Parathyroid adenoma (tissue), 2 donors: ENCODE measurements at regions not wholly inside any gene's neighbourhood (a gene's known extent, or its start where the extent isn't known, plus 50 kb on each side); places are given as distances from the start of the nearest gene placed in this dataset.

Source experiments
- H2AFZ ChIP-seq: fragments of 300-600 bp; sonication (generic); one replicate; pipeline ENCODE4 v1.7.0; 2017; ENCODE audit warnings: antibody characterized with exemption, mild to moderate bottlenecking
- H3K27ac ChIP-seq: fragments of 300-600 bp; sonication (generic); one replicate; pipeline ENCODE4 v1.7.0; 2017
- H3K27me3 ChIP-seq: fragments of 300-600 bp; sonication (generic); one replicate; pipeline ENCODE4 v1.7.0; 2017; ENCODE audit warnings: low read length; ENCODE audit not compliant: control insufficient read depth, insufficient read depth
- H3K36me3 ChIP-seq: fragments of 300-600 bp; sonication (generic); one replicate; pipeline ENCODE4 v1.7.0; 2017; ENCODE audit warnings: low read length; ENCODE audit not compliant: control insufficient read depth, insufficient read depth
- H3K4me1 ChIP-seq: fragments of 300-600 bp; sonication (generic); one replicate; pipeline ENCODE4 v1.7.0; 2017; ENCODE audit warnings: control low read depth
- H3K4me2 ChIP-seq: fragments of 300-600 bp; sonication (generic); one replicate; pipeline ENCODE4 v1.7.0; 2017; ENCODE audit warnings: low read length
- H3K4me3 ChIP-seq: fragments of 300-600 bp; sonication (generic); one replicate; pipeline ENCODE4 v1.7.0; 2017; ENCODE audit warnings: low read depth, low read length
- H3K79me2 ChIP-seq: fragments of 300-600 bp; sonication (generic); one replicate; pipeline ENCODE4 v1.7.0; 2017; ENCODE audit warnings: control low read depth
- H3K9ac ChIP-seq: fragments of 300-600 bp; sonication (generic); one replicate; pipeline ENCODE4 v1.7.0; 2017; ENCODE audit warnings: mild to moderate bottlenecking
- H3K9me3 ChIP-seq: fragments of 300-600 bp; sonication (generic); one replicate; pipeline ENCODE4 v1.7.0; 2017; ENCODE audit warnings: low read length; ENCODE audit not compliant: control insufficient read depth
- CTCF ChIP-seq: fragments of 300-600 bp; sonication (generic); IDR thresholded peaks from one replicate; pipeline ENCODE4 v1.7.0; 2017; ENCODE audit warnings: antibody characterized with exemption, mild to moderate bottlenecking
- donor health status: primary hyperparathyroidism.

- Histone ChIP-seq H3K9me3 (no peaks in the 10 kb centered on the region), H3K36me3 (no peaks in the 10 kb centered on the region), H3K27ac (no peak overlapping the region), H2AFZ (no peak overlapping the region), H3K9ac (no peak overlapping the region), H3K4me2 (no peak overlapping the region), H3K79me2 (no peaks in the 10 kb centered on the region), H3K4me1 (no peaks in the 10 kb centered on the region), H3K27me3 (no peaks in the 10 kb centered on the region), H3K4me3 (no peak overlapping the region)
- no peak for TF ChIP-seq CTCF
Measured at GRCh38 chr6:167580619-167580911, 246.1 kb upstream of the AFDN start.

GRCh38 chr6:167581637-167582036, 245.1 kb upstream of the AFDN start:
- no peaks in the 10 kb centered on the region for H3K79me2 ChIP-seq
- no peak for TF ChIP-seq CTCF

GRCh38 chr6:167583412-167583811, 243.3 kb upstream of the AFDN start:
- Histone ChIP-seq H2AFZ (no peak overlapping the region), H3K9ac (no peak overlapping the region), H3K27ac (no peak overlapping the region), H3K4me3 (no peak overlapping the region), H3K4me1 (no peaks in the 10 kb centered on the region), H3K9me3 (no peaks in the 10 kb centered on the region), H3K27me3 (no peaks in the 10 kb centered on the region), H3K36me3 (no peaks in the 10 kb centered on the region), H3K4me2 (no peak overlapping the region), H3K79me2 (no peaks in the 10 kb centered on the region)
- no peak for TF ChIP-seq CTCF

More at GRCh38 chr6:167581637-167582036, 245.1 kb upstream of the AFDN start:
- no peaks in the 10 kb centered on the region for H3K36me3 ChIP-seq
- no peak overlapping the region for H2AFZ ChIP-seq
- H3K9me3 ChIP-seq = no peaks in the 10 kb centered on the region
- H3K4me2 ChIP-seq = no peak overlapping the region
- H3K4me3 ChIP-seq = no peak overlapping the region
- no peaks in the 10 kb centered on the region for H3K4me1 ChIP-seq
- H3K9ac ChIP-seq = no peak overlapping the region
- no peaks in the 10 kb centered on the region for H3K27me3 ChIP-seq
- no peak overlapping the region for H3K27ac ChIP-seq

GRCh38 chr6:167588181-167588919, 238.4 kb upstream of the AFDN start:
- no peaks in the 10 kb centered on the region for H3K4me1 ChIP-seq
- no peak overlapping the region for H2AFZ ChIP-seq
- H3K4me2 ChIP-seq = no peak overlapping the region
- no peak overlapping the region for H3K27ac ChIP-seq
- H3K9ac ChIP-seq = no peak overlapping the region
- TF ChIP-seq CTCF = no peak
- no peaks in the 10 kb centered on the region for H3K36me3 ChIP-seq
- H3K27me3 ChIP-seq = no peaks in the 10 kb centered on the region
- no peaks in the 10 kb centered on the region for H3K9me3 ChIP-seq
- no peaks in the 10 kb centered on the region for H3K79me2 ChIP-seq
- H3K4me3 ChIP-seq = no peak overlapping the region

- Histone ChIP-seq H3K79me2 (no peaks in the 10 kb centered on the region), H3K9ac (no peak overlapping the region), H3K27ac (no peak overlapping the region), H3K36me3 (no peaks in the 10 kb centered on the region), H3K4me3 (no peak overlapping the region), H3K27me3 (no peaks in the 10 kb centered on the region), H3K4me1 (no peaks in the 10 kb centered on the region), H3K4me2 (no peak overlapping the region), H3K9me3 (no peaks in the 10 kb centered on the region), H2AFZ (no peak overlapping the region)
- no peak for TF ChIP-seq CTCF
Measured at GRCh38 chr6:167588920-167589614, 237.6 kb upstream of the AFDN start.
